ENCODE measurements at regions not wholly inside any gene's neighbourhood (a gene's known extent, or its start where the extent isn't known, plus 50 kb on each side); places are given as distances from the start of the nearest gene placed in this dataset.

DNA sequence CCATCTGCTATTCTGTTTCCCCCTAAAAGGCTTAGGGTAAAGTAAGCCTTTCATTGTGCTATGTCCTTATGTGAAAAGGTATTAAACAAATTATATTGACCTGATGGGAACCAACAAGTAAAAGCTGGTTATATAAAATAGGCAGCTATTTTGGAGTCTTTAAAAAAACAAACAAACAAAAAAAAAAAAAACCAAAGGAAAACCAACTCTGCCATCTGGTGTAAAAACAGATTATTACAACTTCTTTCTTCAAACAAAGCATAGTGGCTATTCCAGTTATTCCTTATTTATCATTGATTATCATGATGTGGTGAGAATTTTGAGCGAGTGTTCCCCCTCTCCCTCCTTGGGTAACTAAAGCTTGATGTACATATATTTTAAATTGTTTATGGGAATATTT is 122.3 kb upstream of the FHL2 start:
- no peaks in the 10 kb centered on the region for H4K20me1 ChIP-seq (ENCODE audit: insufficient read depth)
- in situ Hi-C loops (cut with MboI) = loop anchor here (10.0 kb wide), 1 partner anchor 166 kb away; no protein-coding TSS in a partner anchor

DNA sequence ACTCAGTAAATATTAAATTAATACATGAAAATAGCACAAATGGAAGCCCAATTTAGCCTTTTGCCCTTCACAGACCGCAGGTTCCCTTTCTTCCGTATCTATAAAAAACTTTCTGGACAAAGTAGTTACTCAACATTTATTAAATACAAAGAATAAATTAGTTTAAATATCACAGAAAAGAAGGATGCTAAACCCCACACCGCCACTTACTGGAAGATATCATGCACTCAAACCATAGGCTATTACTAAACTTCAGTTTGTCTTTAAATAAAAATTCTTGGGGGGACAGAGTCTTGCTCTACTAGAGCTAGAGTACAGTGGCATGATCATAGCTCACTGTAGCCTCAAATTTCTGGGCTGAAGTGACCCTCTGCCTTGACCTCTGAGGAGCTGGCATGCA is 120.7 kb upstream of the FHL2 start:
- Histone ChIP-seq H3K27me3 (replicated peaks; ENCODE audit: insufficient read depth) (no peaks in the 10 kb centered on the region), H3K27ac (no peak overlapping the region), H2AFZ (no peak overlapping the region), H3K9me3 (ENCODE audit: low read depth) (no peaks in the 10 kb centered on the region), H3K4me3 (no peak overlapping the region), H3K79me2 (ENCODE audit: insufficient read depth) (no peaks in the 10 kb centered on the region), H3K36me3 (ENCODE audit: low read depth) (no peaks in the 10 kb centered on the region), H3K9ac (no peak overlapping the region), H4K20me1 (ENCODE audit: insufficient read depth) (no peaks in the 10 kb centered on the region), H3K4me2 (ENCODE audit: unreplicated experiment) (no peak overlapping the region), H3K4me1 (ENCODE audit: insufficient read depth) (peaks cover 13% of the 10 kb centered on the region), H3F3A (ENCODE audit: insufficient read depth) (no peaks in the 10 kb centered on the region), H3K9me2 (ENCODE audit: insufficient read depth) (no peaks in the 10 kb centered on the region)
- in situ Hi-C loops (cut with MboI) = loop anchor here (5.0 kb wide), 1 partner anchor 147 kb away; no protein-coding TSS in a partner anchor
- TF ChIP-seq EZH2 (IDR thresholded peaks at IDR 0.05; ENCODE audit: insufficient read depth, poor library complexity, severe bottlenecking) (no peak), EZH2phosphoT487 (IDR thresholded peaks at IDR 0.05; ENCODE audit: insufficient read depth, low read depth) (no peak)
- no peak for DNase-seq
- 66 to 67% methylated on average over 3 of the region's 3 CpGs for WGBS, 2 experiments (ENCODE audit: low coverage in 1 of 2, low lambda C conversion rate in 2 of 2, missing lambda C conversion rate in 2 of 2)

More for the DNA sequence above, 122.3 kb upstream of the FHL2 start:
- DNase-seq = peak; percentile 41
- Histone ChIP-seq H3K9ac (no peak overlapping the region), H3K4me3 (no peak overlapping the region), H3K27me3 (replicated peaks; ENCODE audit: insufficient read depth) (no peaks in the 10 kb centered on the region), H2AFZ (no peak overlapping the region), H3F3A (ENCODE audit: insufficient read depth) (no peaks in the 10 kb centered on the region), H3K4me1 (ENCODE audit: insufficient read depth) (peaks cover 13% of the 10 kb centered on the region), H3K4me2 (ENCODE audit: unreplicated experiment) (no peak overlapping the region), H3K9me3 (ENCODE audit: low read depth) (no peaks in the 10 kb centered on the region), H3K79me2 (ENCODE audit: insufficient read depth) (no peaks in the 10 kb centered on the region), H3K36me3 (ENCODE audit: low read depth) (no peaks in the 10 kb centered on the region), H3K9me2 (ENCODE audit: insufficient read depth) (no peaks in the 10 kb centered on the region), H3K27ac (no peak overlapping the region)
- no peak for TF ChIP-seq EZH2 (IDR thresholded peaks at IDR 0.05; ENCODE audit: insufficient read depth, poor library complexity, severe bottlenecking)
- TF ChIP-seq EZH2phosphoT487 (IDR thresholded peaks at IDR 0.05; ENCODE audit: insufficient read depth, low read depth) = no peak
- WGBS, 2 experiments (ENCODE audit: low coverage in 1 of 2, low lambda C conversion rate in 2 of 2, missing lambda C conversion rate in 2 of 2) = 0 to 3% methylated on average over 1 of the region's 1 CpG

DNA sequence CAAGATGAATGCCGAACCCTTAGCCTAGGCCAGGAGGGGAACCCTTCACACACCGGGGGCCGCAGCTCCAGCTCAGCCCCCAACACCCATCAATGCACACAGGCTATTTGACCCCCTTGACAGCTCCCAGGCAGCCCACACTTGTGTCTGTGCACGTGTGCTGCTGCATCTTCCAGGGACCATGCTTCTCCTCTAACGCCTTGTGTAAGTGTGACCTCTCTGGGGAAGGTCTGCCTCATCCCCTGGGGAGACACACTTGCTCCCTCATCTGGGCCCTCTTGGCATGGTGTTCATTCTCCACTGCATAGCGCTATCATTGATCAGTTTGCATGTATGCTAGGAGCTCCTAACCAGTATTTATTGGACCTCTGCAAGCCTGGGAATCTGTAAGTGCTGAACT is 120.0 kb upstream of the FHL2 start:
- WGBS, 2 experiments (ENCODE audit: low coverage in 1 of 2, low lambda C conversion rate in 2 of 2, missing lambda C conversion rate in 2 of 2) = 76 to 78% methylated on average over 6 of the region's 6 CpGs
- Histone ChIP-seq H3K9me2 (ENCODE audit: insufficient read depth) (no peaks in the 10 kb centered on the region), H3F3A (ENCODE audit: insufficient read depth) (no peaks in the 10 kb centered on the region), H3K4me2 (ENCODE audit: unreplicated experiment) (no peak overlapping the region), H2AFZ (no peak overlapping the region), H3K9ac (no peak overlapping the region), H3K4me1 (ENCODE audit: insufficient read depth) (peaks cover 13% of the 10 kb centered on the region), H3K79me2 (ENCODE audit: insufficient read depth) (no peaks in the 10 kb centered on the region), H3K36me3 (ENCODE audit: low read depth) (no peaks in the 10 kb centered on the region), H3K4me3 (no peak overlapping the region), H3K27ac (no peak overlapping the region), H4K20me1 (ENCODE audit: insufficient read depth) (no peaks in the 10 kb centered on the region), H3K9me3 (ENCODE audit: low read depth) (no peaks in the 10 kb centered on the region), H3K27me3 (replicated peaks; ENCODE audit: insufficient read depth) (0 out of 2 replicates have a peak, but pooled peaks cover 4% of the 10 kb centered on the region)
- in situ Hi-C loops (cut with MboI) = loop anchor here (5.0 kb wide), 1 partner anchor 147 kb away; no protein-coding TSS in a partner anchor
- DNase-seq = no peak
- TF ChIP-seq EZH2 (IDR thresholded peaks at IDR 0.05; ENCODE audit: insufficient read depth, poor library complexity, severe bottlenecking) = no peak
- no peak for TF ChIP-seq EZH2phosphoT487 (IDR thresholded peaks at IDR 0.05; ENCODE audit: insufficient read depth, low read depth)

DNA sequence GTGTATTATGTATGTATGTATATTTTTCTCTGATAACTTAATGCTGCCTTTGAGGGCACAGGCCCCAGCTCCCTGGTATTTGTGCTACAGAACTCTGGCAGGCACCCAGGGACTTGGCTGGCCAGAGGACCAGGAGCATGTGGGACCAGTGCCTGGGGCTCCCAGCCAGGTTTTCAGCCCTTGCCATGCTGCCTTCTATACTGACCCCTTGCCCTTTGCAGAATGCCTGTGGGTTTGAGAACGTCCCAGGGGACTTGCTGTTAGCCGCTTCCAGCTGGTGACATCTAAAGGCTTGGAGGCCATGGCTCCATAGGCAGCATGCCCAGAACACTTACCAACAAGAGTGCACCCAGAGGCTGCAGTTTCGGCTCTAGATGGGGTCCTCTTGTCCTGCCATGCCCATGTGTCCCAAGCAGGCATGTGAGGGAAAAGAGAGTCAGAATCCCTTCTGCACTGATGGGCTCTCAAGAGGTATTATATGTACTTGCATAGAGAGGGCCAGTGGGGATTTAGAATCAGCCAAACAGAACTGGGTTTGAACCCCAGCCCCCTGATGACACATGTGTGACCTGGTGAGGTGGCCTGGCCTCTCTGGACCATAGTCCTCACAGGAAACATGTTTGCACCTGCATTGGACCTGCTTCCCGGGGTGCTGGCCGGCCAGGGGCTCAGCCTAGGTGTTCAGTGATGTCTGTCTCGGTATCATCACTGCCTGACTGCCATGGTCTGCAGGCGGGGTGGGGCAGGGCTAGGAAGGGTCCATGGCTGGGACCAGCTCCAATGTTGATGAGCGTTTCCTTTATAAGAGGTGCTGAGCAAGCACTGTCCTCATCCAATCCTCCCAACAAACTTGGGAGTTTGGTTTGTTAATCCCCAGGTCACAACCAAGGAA is 119.2 kb upstream of the FHL2 start:
- no peak for TF ChIP-seq EZH2phosphoT487 (IDR thresholded peaks at IDR 0.05; ENCODE audit: insufficient read depth, low read depth)
- no peak for TF ChIP-seq EZH2 (IDR thresholded peaks at IDR 0.05; ENCODE audit: insufficient read depth, poor library complexity, severe bottlenecking)
- in situ Hi-C loops (cut with MboI) = loop anchor here (5.0 kb wide), 1 partner anchor 146 kb away; no protein-coding TSS in a partner anchor
- Histone ChIP-seq H3F3A (ENCODE audit: insufficient read depth) (no peaks in the 10 kb centered on the region), H3K9ac (no peak overlapping the region), H3K9me3 (ENCODE audit: low read depth) (no peaks in the 10 kb centered on the region), H3K27ac (no peak overlapping the region), H3K36me3 (ENCODE audit: low read depth) (no peaks in the 10 kb centered on the region), H3K4me3 (no peak overlapping the region), H3K9me2 (ENCODE audit: insufficient read depth) (no peaks in the 10 kb centered on the region), H2AFZ (no peak overlapping the region), H3K4me1 (ENCODE audit: insufficient read depth) (peaks cover 13% of the 10 kb centered on the region), H3K4me2 (ENCODE audit: unreplicated experiment) (no peak overlapping the region), H3K79me2 (ENCODE audit: insufficient read depth) (no peaks in the 10 kb centered on the region), H3K27me3 (replicated peaks; ENCODE audit: insufficient read depth) (0 out of 2 replicates have a peak, but pooled peaks cover 4% of the 10 kb centered on the region), H4K20me1 (ENCODE audit: insufficient read depth) (no peaks in the 10 kb centered on the region)
- 86 to 90% methylated on average over 8 of the region's 8 CpGs for WGBS, 2 experiments (ENCODE audit: low coverage in 1 of 2, low lambda C conversion rate in 2 of 2, missing lambda C conversion rate in 2 of 2)
- DNase-seq = peak; percentile 45
